Parathyroid adenoma (tissue), 2 donors: ENCODE measurements at regions not wholly inside any gene's neighbourhood (a gene's known extent, or its start where the extent isn't known, plus 50 kb on each side); places are given as distances from the start of the nearest gene placed in this dataset.

ENCODE experiments used
- H2AFZ ChIP-seq: fragments of 300-600 bp; sonication (generic); one replicate; pipeline ENCODE4 v1.7.0; 2017; ENCODE audit warnings: antibody characterized with exemption, mild to moderate bottlenecking
- H3K27ac ChIP-seq: fragments of 300-600 bp; sonication (generic); one replicate; pipeline ENCODE4 v1.7.0; 2017
- H3K27me3 ChIP-seq: fragments of 300-600 bp; sonication (generic); one replicate; pipeline ENCODE4 v1.7.0; 2017; ENCODE audit warnings: low read length; ENCODE audit not compliant: control insufficient read depth, insufficient read depth
- H3K36me3 ChIP-seq: fragments of 300-600 bp; sonication (generic); one replicate; pipeline ENCODE4 v1.7.0; 2017; ENCODE audit warnings: low read length; ENCODE audit not compliant: control insufficient read depth, insufficient read depth
- H3K4me1 ChIP-seq: fragments of 300-600 bp; sonication (generic); one replicate; pipeline ENCODE4 v1.7.0; 2017; ENCODE audit warnings: control low read depth
- H3K4me2 ChIP-seq: fragments of 300-600 bp; sonication (generic); one replicate; pipeline ENCODE4 v1.7.0; 2017; ENCODE audit warnings: low read length
- H3K4me3 ChIP-seq: fragments of 300-600 bp; sonication (generic); one replicate; pipeline ENCODE4 v1.7.0; 2017; ENCODE audit warnings: low read depth, low read length
- H3K79me2 ChIP-seq: fragments of 300-600 bp; sonication (generic); one replicate; pipeline ENCODE4 v1.7.0; 2017; ENCODE audit warnings: control low read depth
- H3K9ac ChIP-seq: fragments of 300-600 bp; sonication (generic); one replicate; pipeline ENCODE4 v1.7.0; 2017; ENCODE audit warnings: mild to moderate bottlenecking
- H3K9me3 ChIP-seq: fragments of 300-600 bp; sonication (generic); one replicate; pipeline ENCODE4 v1.7.0; 2017; ENCODE audit warnings: low read length; ENCODE audit not compliant: control insufficient read depth
- TF ChIP-seq, protein P1 (sequence below): fragments of 300-600 bp; sonication (generic); IDR thresholded peaks from one replicate; pipeline ENCODE4 v1.7.0; 2017; ENCODE audit warnings: antibody characterized with exemption, mild to moderate bottlenecking
- donor health status: primary hyperparathyroidism.

DNA sequence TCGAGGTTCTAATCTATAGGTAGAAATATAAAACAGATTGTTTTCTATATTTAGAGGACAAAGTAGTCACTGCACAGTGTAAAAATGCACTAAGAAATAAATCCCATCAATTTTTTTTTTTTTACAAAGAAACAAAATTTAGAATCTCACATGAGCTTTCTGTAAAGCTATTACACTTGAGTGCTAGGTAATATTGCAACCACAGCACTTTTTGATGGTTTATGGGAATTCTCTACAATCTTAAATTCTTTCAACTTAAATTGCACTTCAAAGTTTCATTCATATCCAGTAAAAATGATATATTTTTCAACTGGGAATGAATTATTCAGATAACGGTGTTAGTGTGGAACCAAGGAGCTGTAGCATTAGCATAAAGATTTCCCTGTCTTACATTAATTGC lies 1035.4 kb downstream of the SQOR start:
- Histone ChIP-seq H3K36me3 (no peaks in the 10 kb centered on the region), H3K4me1 (no peaks in the 10 kb centered on the region), H3K4me2 (no peak overlapping the region), H3K9me3 (no peaks in the 10 kb centered on the region), H3K27ac (no peak overlapping the region), H3K79me2 (no peaks in the 10 kb centered on the region), H3K4me3 (no peak overlapping the region), H3K27me3 (no peaks in the 10 kb centered on the region), H2AFZ (no peak overlapping the region), H3K9ac (no peak overlapping the region)
- TF ChIP-seq, protein P1, sequence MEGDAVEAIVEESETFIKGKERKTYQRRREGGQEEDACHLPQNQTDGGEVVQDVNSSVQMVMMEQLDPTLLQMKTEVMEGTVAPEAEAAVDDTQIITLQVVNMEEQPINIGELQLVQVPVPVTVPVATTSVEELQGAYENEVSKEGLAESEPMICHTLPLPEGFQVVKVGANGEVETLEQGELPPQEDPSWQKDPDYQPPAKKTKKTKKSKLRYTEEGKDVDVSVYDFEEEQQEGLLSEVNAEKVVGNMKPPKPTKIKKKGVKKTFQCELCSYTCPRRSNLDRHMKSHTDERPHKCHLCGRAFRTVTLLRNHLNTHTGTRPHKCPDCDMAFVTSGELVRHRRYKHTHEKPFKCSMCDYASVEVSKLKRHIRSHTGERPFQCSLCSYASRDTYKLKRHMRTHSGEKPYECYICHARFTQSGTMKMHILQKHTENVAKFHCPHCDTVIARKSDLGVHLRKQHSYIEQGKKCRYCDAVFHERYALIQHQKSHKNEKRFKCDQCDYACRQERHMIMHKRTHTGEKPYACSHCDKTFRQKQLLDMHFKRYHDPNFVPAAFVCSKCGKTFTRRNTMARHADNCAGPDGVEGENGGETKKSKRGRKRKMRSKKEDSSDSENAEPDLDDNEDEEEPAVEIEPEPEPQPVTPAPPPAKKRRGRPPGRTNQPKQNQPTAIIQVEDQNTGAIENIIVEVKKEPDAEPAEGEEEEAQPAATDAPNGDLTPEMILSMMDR: no peak

DNA sequence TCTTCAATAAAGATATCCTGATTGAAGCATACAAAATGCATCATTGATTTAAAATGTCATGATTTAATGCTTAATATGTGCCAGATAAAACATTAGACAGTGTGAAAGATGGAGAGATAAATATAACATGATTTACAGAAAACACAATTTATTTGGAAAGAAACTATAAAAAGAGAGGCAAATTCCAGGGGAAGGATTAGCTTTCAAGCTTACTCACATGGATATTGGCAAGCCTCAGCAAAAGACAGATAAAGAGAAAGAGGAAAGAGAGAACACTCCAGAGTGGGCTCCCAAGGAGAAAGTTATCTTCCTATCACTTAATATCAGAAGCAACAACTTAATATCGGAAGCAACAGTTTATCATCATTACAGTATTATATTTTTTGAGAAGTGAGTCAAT lies 1036.5 kb downstream of the SQOR start:
- no peaks in the 10 kb centered on the region for H3K4me1 ChIP-seq
- TF ChIP-seq, protein P1: no peak

DNA sequence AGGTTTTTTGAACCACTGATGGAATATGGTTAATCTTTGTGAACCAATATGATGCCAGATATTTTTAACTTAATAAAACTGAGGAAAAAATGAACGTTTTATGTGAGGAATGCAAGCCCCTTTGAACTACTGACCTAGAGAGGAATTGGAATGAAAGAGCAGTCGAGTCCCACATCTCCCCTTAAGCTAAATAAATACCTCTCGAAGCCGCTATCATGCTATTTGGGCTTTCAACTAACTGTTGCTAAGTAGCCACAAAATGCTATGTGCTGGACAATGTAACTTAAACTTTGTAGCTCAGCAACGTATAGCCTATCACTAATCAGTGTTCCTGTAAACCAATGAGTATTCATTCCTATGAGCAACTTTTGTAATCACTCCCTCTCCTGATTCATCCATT lies 1037.2 kb downstream of the SQOR start:
- Histone ChIP-seq H3K79me2 (no peaks in the 10 kb centered on the region), H3K27me3 (no peaks in the 10 kb centered on the region), H3K4me1 (no peaks in the 10 kb centered on the region), H3K9me3 (no peaks in the 10 kb centered on the region), H2AFZ (no peak overlapping the region), H3K4me3 (no peak overlapping the region), H3K36me3 (no peaks in the 10 kb centered on the region), H3K27ac (no peak overlapping the region), H3K9ac (no peak overlapping the region), H3K4me2 (no peak overlapping the region)
- TF ChIP-seq, protein P1: no peak

More for the DNA sequence above, 1036.5 kb downstream of the SQOR start:
- Histone ChIP-seq H3K27me3 (no peaks in the 10 kb centered on the region), H3K4me3 (no peak overlapping the region), H3K4me2 (no peak overlapping the region), H3K79me2 (no peaks in the 10 kb centered on the region), H3K36me3 (no peaks in the 10 kb centered on the region), H3K27ac (no peak overlapping the region), H3K9ac (no peak overlapping the region), H2AFZ (no peak overlapping the region), H3K9me3 (no peaks in the 10 kb centered on the region)

DNA sequence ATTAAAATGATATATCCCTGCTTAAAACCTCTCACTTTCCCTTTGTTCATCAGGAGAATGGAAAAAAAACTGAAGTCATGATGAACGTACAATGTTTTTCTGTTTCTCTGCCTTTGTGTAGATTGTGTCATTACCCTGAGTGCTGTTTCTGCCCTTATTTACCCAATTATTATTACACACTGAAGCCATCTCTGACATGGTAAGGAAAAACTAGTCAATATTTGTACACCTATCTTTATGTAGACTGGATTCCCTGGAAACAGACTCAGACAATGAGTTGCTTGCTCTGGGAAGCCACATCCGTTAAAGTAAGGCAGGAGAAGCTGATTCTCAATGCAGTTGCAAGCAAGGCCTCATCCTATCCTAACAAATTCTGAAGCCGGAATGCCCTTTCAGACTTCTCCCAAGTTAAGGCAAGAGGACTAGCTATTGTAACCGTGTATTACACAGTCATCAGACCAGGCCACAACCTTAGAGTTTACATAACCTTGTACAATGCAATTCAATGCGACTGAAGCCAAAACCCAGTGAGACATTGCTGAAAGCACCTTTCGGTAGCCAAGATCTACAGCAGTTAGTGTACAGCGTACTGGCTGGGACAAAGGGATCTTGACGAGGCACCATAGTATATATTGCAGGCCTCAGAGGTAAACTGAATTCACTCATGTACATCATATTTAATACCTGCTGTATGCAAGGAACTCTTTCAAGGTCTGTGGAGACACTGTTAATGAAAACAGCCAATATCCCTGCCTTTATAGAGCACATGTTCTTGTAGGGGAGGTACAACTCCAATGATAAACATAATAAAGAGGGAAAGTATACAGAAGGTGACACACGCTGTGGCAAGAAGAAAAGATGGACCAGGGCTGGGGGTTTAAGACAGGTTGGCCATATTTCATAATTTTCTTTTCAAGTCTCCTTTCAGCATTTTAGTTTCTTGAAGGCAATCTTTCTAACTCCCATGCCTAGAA lies 1040.8 kb upstream of the SEMA6D start:
- H3K36me3 ChIP-seq: no peaks in the 10 kb centered on the region
- no peak overlapping the region for H3K4me2 ChIP-seq
- no peaks in the 10 kb centered on the region for H3K79me2 ChIP-seq
- no peak overlapping the region for H3K27ac ChIP-seq
- TF ChIP-seq, protein P1: no peak
- H3K9ac ChIP-seq: no peak overlapping the region
- no peak overlapping the region for H2AFZ ChIP-seq
- no peaks in the 10 kb centered on the region for H3K9me3 ChIP-seq
- no peaks in the 10 kb centered on the region for H3K27me3 ChIP-seq
- H3K4me3 ChIP-seq: no peak overlapping the region
- no peaks in the 10 kb centered on the region for H3K4me1 ChIP-seq

DNA sequence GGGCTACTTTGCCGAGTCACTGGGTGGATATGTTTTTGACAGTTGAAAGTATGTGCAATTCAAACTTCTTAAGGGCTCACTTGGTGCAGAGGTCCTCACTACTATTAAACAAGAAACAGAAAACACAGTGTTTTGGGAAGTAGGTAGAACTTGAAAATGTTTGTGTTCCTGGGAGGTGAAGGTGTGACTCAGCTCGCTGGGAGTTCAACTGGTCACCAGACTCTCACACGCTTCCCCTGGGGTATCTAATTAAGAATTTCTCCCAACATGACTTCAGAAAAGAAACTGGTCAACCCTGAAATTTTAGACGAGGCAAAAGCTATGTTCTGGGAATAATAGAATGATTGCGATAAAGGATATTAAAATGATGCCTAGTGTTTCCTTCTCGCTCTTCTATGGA lies 1039.8 kb upstream of the SEMA6D start:
- TF ChIP-seq, protein P1: no peak
- Histone ChIP-seq H2AFZ (no peak overlapping the region), H3K9ac (no peak overlapping the region), H3K36me3 (no peaks in the 10 kb centered on the region), H3K9me3 (no peaks in the 10 kb centered on the region), H3K79me2 (no peaks in the 10 kb centered on the region), H3K4me3 (no peak overlapping the region), H3K27me3 (no peaks in the 10 kb centered on the region), H3K27ac (no peak overlapping the region), H3K4me1 (no peaks in the 10 kb centered on the region), H3K4me2 (no peak overlapping the region)
